GM06990 (cell line): ENCODE measurements at regions not wholly inside any gene's neighbourhood (a gene's known extent, or its start where the extent isn't known, plus 50 kb on each side); places are given as distances from the start of the nearest gene placed in this dataset.

ENCODE experiments used
- DNase-seq: peaks from one replicate; pipeline ENCODE4 v3.0.0-alpha.2; 2011; ENCODE audit not compliant: insufficient read length; ENCODE audit errors: extremely low read depth
- H3K27me3 ChIP-seq: replicated peaks from 2 replicates; pipeline ENCODE4 v1.6.0; 2011; ENCODE audit warnings: low read length; ENCODE audit not compliant: control insufficient read depth, insufficient read depth
- H3K36me3 ChIP-seq: 2 replicates; pipeline ENCODE4 v1.5.1; 2011; ENCODE audit warnings: low read length; ENCODE audit not compliant: control insufficient read depth, insufficient read depth
- H3K4me3 ChIP-seq: replicated peaks from 2 replicates; pipeline ENCODE4 v1.5.1; 2011; ENCODE audit warnings: low read depth, mild to moderate bottlenecking, control low read depth, low read length
- TF ChIP-seq, protein P1 (sequence below): IDR thresholded peaks from 2 replicates; pipeline ENCODE4 v1.5.1; 2011; ENCODE audit warnings: low read length, control low read depth, mild to moderate bottlenecking, inconsistent platforms; ENCODE audit not compliant: insufficient read depth, poor library complexity, severe bottlenecking

DNA sequence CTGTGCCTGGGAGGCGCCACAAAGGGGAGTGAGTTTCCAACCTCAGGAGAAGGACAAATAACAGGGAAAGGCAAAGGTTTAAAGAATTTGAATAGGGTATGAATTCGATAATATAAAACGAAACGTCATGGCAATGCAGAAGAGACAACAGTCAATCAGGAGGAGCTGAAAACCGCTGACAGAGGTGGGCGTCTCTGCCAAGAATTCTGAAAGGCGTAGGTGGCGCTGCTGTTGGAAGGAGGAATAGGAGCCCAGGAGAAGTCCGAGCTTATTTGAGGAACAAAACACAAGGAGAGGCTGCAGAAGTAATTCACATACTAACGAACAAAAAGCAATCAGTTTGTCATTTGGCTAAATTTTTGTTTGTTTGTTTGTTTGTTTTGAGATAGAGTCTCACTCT is 485.8 kb upstream of the POU3F3 start:
- no peak for DNase-seq
- Histone ChIP-seq H3K4me3 (no peak overlapping the region), H3K27me3 (no peaks in the 10 kb centered on the region), H3K36me3 (no peaks in the 10 kb centered on the region)
- TF ChIP-seq, protein P1, sequence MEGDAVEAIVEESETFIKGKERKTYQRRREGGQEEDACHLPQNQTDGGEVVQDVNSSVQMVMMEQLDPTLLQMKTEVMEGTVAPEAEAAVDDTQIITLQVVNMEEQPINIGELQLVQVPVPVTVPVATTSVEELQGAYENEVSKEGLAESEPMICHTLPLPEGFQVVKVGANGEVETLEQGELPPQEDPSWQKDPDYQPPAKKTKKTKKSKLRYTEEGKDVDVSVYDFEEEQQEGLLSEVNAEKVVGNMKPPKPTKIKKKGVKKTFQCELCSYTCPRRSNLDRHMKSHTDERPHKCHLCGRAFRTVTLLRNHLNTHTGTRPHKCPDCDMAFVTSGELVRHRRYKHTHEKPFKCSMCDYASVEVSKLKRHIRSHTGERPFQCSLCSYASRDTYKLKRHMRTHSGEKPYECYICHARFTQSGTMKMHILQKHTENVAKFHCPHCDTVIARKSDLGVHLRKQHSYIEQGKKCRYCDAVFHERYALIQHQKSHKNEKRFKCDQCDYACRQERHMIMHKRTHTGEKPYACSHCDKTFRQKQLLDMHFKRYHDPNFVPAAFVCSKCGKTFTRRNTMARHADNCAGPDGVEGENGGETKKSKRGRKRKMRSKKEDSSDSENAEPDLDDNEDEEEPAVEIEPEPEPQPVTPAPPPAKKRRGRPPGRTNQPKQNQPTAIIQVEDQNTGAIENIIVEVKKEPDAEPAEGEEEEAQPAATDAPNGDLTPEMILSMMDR = no peak

- Histone ChIP-seq H3K27me3 (no peaks in the 10 kb centered on the region), H3K36me3 (no peaks in the 10 kb centered on the region)
These were observed 482.7 kb upstream of the POU3F3 start for GRCh38 chr2:104371087-104371781.

GRCh38 chr2:104375206-104375605 is 478.7 kb upstream of the POU3F3 start:
- no peaks in the 10 kb centered on the region for H3K36me3 ChIP-seq
- DNase-seq = no peak
- no peak overlapping the region for H3K4me3 ChIP-seq
- TF ChIP-seq, protein P1 = no peak
- H3K27me3 ChIP-seq = no peaks in the 10 kb centered on the region

More at GRCh38 chr2:104371087-104371781, 482.7 kb upstream of the POU3F3 start:
- H3K4me3 ChIP-seq = no peak overlapping the region
- no peak for DNase-seq
- TF ChIP-seq, protein P1 = no peak

DNA sequence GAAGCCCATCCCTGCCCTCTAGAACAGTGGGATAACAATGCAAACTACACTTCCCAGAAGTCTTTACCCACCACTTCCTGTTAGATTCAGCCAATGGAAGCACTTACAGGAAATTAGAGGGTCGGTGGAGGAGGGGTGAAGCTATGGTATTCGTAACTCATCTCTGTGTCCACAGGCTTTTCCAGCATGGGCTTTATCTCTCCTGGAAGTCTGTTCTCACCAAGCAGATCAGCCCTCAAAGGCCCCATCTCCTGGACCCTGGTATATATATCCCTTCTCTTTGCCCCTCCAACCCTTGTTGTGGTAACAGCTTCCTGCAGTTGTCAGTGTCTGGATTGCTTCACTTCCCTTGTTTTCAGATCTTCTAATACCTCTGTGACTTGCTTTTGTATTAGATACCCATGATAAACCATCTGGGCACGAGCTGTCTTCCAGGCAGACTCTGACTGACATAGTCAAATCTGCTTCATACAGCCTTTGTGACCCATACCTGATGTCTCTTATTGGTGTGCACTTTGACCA is 475.0 kb upstream of the POU3F3 start:
- no peak for DNase-seq
- TF ChIP-seq, protein P1 = no peak
- Histone ChIP-seq H3K36me3 (no peaks in the 10 kb centered on the region), H3K27me3 (no peaks in the 10 kb centered on the region), H3K4me3 (peak overlapping the region; percentile 34)

- H3K36me3 ChIP-seq = no peaks in the 10 kb centered on the region
- no peak overlapping the region for H3K4me3 ChIP-seq
- no peaks in the 10 kb centered on the region; the same call in 1 of the 2 replicates for H3K27me3 ChIP-seq
- no peak for DNase-seq
- TF ChIP-seq, protein P1 = no peak
These were observed 469.0 kb upstream of the POU3F3 start for GRCh38 chr2:104384961-104385360.
